Mesothelial cell of epicardium (in vitro differentiated cells): ENCODE measurements at regions not wholly inside any gene's neighbourhood (a gene's known extent, or its start where the extent isn't known, plus 50 kb on each side); places are given as distances from the start of the nearest gene placed in this dataset.
"Not testable (repeated sequence)": the region's sequence is repeated elsewhere in the genome, so short reads cannot be mapped to it uniquely, and the experiment has no call there.

Experiments
- DNase-seq, 2 experiments: peaks; one replicate each; pipeline ENCODE4 v3.0.0; 2021; ENCODE audit warnings: low spot score in 2 of 2; ENCODE audit not compliant: unreplicated experiment in 2 of 2
- H3K27ac Mint-ChIP-seq: 2 replicates; pipeline ENCODE4 v1.8.0; 2021; ENCODE audit warnings: mixed read lengths
- H3K27me3 Mint-ChIP-seq: 2 replicates; pipeline ENCODE4 v1.8.0; 2021; ENCODE audit warnings: low read depth, mixed read lengths
- H3K36me3 Mint-ChIP-seq: 2 replicates; pipeline ENCODE4 v1.8.0; 2021; ENCODE audit warnings: mixed read lengths
- H3K4me1 Mint-ChIP-seq: 2 replicates; pipeline ENCODE4 v1.8.0; 2021; ENCODE audit warnings: mixed read lengths
- H3K4me3 Mint-ChIP-seq: 2 replicates; pipeline ENCODE4 v1.8.0; 2021; ENCODE audit warnings: mild to moderate bottlenecking, moderate library complexity, mixed read lengths
- H3K9me3 Mint-ChIP-seq: 2 replicates; pipeline ENCODE4 v1.8.0; 2021; ENCODE audit warnings: mixed read lengths
- TF ChIP-seq, protein P1 (sequence below): fragments of 200-600 bp; sonication (generic); IDR thresholded peaks from one replicate; pipeline ENCODE4 v1.5.0; 2021; ENCODE audit warnings: antibody characterized with exemption; ENCODE audit not compliant: unreplicated experiment

GRCh38 chr12:3380200-3381043 is 110.6 kb upstream of the PRMT8 start:
- DNase-seq, result no peak
- Mint-ChIP-seq H3K27me3 (peaks cover 38% of the 10 kb centered on the region), H3K9me3 (peaks cover 4% of the 10 kb centered on the region), H3K4me3 (no peak overlapping the region), H3K27ac (peak overlapping the region; percentile 72), H3K36me3 (no peaks in the 10 kb centered on the region), H3K4me1 (peaks cover 17% of the 10 kb centered on the region)
- TF ChIP-seq, protein P1, sequence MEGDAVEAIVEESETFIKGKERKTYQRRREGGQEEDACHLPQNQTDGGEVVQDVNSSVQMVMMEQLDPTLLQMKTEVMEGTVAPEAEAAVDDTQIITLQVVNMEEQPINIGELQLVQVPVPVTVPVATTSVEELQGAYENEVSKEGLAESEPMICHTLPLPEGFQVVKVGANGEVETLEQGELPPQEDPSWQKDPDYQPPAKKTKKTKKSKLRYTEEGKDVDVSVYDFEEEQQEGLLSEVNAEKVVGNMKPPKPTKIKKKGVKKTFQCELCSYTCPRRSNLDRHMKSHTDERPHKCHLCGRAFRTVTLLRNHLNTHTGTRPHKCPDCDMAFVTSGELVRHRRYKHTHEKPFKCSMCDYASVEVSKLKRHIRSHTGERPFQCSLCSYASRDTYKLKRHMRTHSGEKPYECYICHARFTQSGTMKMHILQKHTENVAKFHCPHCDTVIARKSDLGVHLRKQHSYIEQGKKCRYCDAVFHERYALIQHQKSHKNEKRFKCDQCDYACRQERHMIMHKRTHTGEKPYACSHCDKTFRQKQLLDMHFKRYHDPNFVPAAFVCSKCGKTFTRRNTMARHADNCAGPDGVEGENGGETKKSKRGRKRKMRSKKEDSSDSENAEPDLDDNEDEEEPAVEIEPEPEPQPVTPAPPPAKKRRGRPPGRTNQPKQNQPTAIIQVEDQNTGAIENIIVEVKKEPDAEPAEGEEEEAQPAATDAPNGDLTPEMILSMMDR, result no peak

DNA sequence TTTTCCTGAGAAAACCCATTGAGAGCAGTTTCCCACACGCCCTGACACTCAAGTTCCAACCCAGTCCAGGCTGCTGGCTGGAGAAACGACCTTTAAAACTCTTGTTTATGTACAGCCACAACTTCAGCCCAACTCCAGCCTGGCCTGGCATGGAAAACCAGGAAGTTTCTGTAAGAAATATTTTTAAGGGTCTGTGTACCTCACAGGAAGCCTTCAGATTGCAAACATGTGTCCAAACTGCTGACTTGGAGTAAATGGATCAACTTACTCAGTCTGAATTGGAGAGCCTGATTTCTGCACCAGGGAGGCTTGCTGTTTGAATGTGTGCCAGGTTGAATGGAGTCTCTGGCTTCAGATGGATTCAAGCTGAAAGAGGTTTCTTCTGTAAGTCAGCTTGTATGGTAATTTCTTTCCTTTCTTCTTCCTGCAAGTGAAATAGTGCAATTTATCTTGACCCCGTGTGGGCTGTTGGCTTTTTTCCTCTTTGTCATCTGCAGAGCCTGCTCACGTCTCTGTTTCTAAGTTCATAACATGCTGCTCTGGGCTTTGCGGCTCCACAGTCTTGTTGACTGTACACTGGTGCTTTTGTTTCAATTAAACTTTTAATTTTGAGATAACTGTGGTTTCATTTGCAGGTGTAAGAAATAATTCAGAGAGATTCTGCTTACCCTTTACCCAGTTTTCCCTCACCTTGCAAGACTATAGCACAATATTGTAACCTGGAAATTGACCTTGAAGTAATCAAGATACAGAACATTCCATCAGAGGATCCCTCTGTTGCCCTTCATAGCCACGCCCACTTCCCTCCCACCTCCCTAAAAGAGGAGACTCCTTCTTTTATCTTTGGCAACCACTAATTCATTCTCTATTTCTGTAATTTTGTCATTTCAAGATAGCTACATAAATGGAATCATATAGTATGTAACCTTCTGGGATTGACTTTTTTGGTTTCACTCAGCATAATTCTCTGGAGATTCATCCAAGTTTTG is 109.7 kb upstream of the PRMT8 start:
- H3K27ac Mint-ChIP-seq, result peak overlapping the region; percentile 72
- H3K36me3 Mint-ChIP-seq, result no peaks in the 10 kb centered on the region
- TF ChIP-seq, protein P1, result no peak
- H3K4me3 Mint-ChIP-seq, result no peak overlapping the region
- no peak for DNase-seq
- peaks cover 46% of the 10 kb centered on the region for H3K27me3 Mint-ChIP-seq
- peaks cover 4% of the 10 kb centered on the region for H3K9me3 Mint-ChIP-seq
- peaks cover 17% of the 10 kb centered on the region for H3K4me1 Mint-ChIP-seq

DNA sequence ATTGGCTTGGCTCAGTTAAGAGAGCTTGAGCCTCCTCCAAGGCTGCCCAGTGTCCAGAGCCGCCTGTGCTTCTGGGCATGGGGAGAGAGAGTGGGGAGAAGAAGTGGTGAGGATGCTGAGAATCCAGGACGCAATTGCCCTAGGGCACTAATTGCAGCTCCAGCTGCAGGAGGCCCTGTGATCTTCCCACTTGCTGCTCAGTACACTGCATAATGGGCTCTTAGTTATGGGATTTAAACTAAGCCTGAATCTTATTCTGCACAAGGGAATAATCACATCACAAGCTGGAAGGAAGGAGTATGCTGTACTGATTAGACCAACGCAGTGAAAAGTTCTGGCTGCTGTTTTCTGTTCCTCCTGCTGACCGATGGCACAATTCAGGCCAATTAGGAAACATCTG is 101.0 kb upstream of the PRMT8 start:
- H3K4me3 Mint-ChIP-seq, result no peak overlapping the region
- H3K36me3 Mint-ChIP-seq, result no peaks in the 10 kb centered on the region
- TF ChIP-seq, protein P1, result no peak

DNA sequence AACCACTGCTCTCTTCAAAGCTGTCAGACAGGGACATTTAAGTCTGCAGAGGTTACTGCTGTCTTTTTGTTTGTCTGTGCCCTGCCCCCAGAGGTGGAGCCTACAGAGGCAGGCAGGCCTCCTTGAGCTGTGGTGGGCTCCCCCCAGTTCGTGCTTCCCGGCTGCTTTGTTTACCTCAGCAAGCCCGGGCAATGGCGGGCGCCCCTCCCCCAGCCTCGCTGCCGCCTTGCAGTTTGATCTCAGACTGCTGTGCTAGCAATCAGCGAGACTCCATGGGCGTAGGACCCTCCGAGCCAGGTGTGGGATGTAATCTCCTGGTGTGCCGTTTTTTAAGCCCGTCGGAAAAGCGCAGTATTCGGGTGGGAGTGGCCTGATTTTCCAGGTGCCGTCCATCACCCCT is 93.4 kb upstream of the PRMT8 start:
- not testable (repeated sequence) for H3K4me1 Mint-ChIP-seq, H3K36me3 Mint-ChIP-seq, DNase-seq, H3K27ac Mint-ChIP-seq
- H3K27me3 Mint-ChIP-seq, result peaks cover 21% of the 10 kb centered on the region
- peaks cover 23% of the 10 kb centered on the region for H3K9me3 Mint-ChIP-seq
- H3K4me3 Mint-ChIP-seq, result peak overlapping the region; percentile 56

More for the DNA sequence above, 101.0 kb upstream of the PRMT8 start:
- Mint-ChIP-seq H3K4me1 (no peaks in the 10 kb centered on the region), H3K27me3 (peaks cover 48% of the 10 kb centered on the region), H3K27ac (no peak overlapping the region), H3K9me3 (peaks cover 4% of the 10 kb centered on the region)
- DNase-seq, result no peak

- peak overlapping the region; percentile 56 for H3K4me3 Mint-ChIP-seq
- TF ChIP-seq, protein P1, result no peak
- no peaks in the 10 kb centered on the region for H3K36me3 Mint-ChIP-seq
- peaks cover 30% of the 10 kb centered on the region for H3K9me3 Mint-ChIP-seq
- DNase-seq, result no peak
- H3K4me1 Mint-ChIP-seq, result no peaks in the 10 kb centered on the region
- peaks cover 22% of the 10 kb centered on the region for H3K27me3 Mint-ChIP-seq
- H3K27ac Mint-ChIP-seq, result no peak overlapping the region
Observed at GRCh38 chr12:3398196-3398789, 92.7 kb upstream of the PRMT8 start.
